IPS-20b (cell line): ENCODE measurements at regions not wholly inside any gene's neighbourhood (a gene's known extent, or its start where the extent isn't known, plus 50 kb on each side); places are given as distances from the start of the nearest gene placed in this dataset.
"Not testable (repeated sequence)": the region's sequence is repeated elsewhere in the genome, so short reads cannot be mapped to it uniquely, and the experiment has no call there.

Source experiments
- H3K27ac ChIP-seq: one replicate; pipeline ENCODE4 v1.5.1; 2013; ENCODE audit warnings: low read length
- H3K27me3 ChIP-seq: 2 replicates; pipeline ENCODE4 v1.6.1; 2013; ENCODE audit warnings: mild to moderate bottlenecking, low read length, inconsistent platforms; ENCODE audit not compliant: insufficient read depth
- H3K36me3 ChIP-seq: 2 replicates; pipeline ENCODE4 v1.6.1; 2013; ENCODE audit warnings: low read depth, mild to moderate bottlenecking, inconsistent platforms, low read length, moderate library complexity; ENCODE audit not compliant: insufficient read depth
- H3K4me1 ChIP-seq: 2 replicates; pipeline ENCODE4 v1.6.1; 2013; ENCODE audit warnings: mild to moderate bottlenecking, control low read depth, inconsistent platforms, low read length, moderate library complexity; ENCODE audit not compliant: insufficient read depth
- H3K4me3 ChIP-seq: 2 replicates; pipeline ENCODE4 v1.5.1; 2013; ENCODE audit warnings: mild to moderate bottlenecking, low read length, inconsistent platforms
- H3K9ac ChIP-seq: 2 replicates; pipeline ENCODE4 v1.6.1; 2013; ENCODE audit warnings: low read depth, mild to moderate bottlenecking, inconsistent platforms, low read length, moderate library complexity
- H3K9me3 ChIP-seq: 2 replicates; pipeline ENCODE4 v1.6.1; 2013; ENCODE audit warnings: mild to moderate bottlenecking, low read depth, low read length, inconsistent platforms; ENCODE audit not compliant: insufficient read depth

GRCh38 chr3:73148206-73148605 is 86.7 kb downstream of the EBLN2 start:
- Histone ChIP-seq H3K9ac (no peak overlapping the region), H3K4me1 (no peaks in the 10 kb centered on the region), H3K9me3 (no peaks in the 10 kb centered on the region), H3K27ac (no peak overlapping the region), H3K4me3 (no peak overlapping the region), H3K27me3 (no peaks in the 10 kb centered on the region), H3K36me3 (no peaks in the 10 kb centered on the region)

- Histone ChIP-seq H3K36me3 (no peaks in the 10 kb centered on the region), H3K27me3 (no peaks in the 10 kb centered on the region), H3K27ac (no peak overlapping the region), H3K4me1 (no peaks in the 10 kb centered on the region), H3K9ac (no peak overlapping the region), H3K4me3 (no peak overlapping the region), H3K9me3 (no peaks in the 10 kb centered on the region)
Observed at GRCh38 chr3:73148682-73149081, 87.2 kb downstream of the EBLN2 start.

DNA sequence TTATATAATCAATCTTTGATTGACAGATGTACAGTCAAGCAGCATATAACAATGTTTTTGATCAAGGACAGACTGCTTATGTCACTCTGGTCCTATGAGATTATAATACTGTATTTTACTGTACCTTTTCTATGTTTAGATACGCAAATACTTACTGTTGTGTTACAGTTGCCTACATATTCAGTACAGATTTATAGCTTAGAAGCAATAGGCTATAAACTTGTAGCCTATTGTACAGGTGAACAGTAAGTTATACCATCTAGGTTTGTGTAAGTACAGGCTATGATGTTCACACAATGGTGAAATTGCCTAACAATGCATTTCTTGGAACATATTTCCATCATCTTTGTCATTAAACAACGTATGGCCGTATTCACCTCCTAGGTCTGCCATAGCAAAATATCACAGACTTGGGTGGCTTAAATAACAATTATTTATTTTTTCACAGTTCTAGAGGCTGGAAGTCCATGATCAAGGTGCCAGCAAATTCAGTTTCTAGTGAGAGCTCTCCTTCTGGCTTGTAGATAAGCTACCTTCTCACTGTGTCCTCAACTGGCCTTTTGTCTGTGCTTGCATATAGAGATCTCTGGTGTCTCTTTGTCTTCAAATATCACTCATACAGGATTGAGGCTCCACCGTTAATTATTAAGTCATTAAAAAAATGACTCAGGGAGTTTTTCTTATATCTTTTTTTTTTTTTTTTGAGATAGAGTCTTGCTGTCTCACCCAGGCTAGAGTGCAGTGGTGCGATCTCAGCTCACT is 89.1 kb downstream of the EBLN2 start:
- no peaks in the 10 kb centered on the region for H3K4me1 ChIP-seq
- no peak overlapping the region for H3K9ac ChIP-seq
- H3K36me3 ChIP-seq: no peaks in the 10 kb centered on the region
- no peaks in the 10 kb centered on the region for H3K9me3 ChIP-seq
- H3K27me3 ChIP-seq: no peaks in the 10 kb centered on the region
- no peak overlapping the region for H3K4me3 ChIP-seq
- H3K27ac ChIP-seq: no peak overlapping the region

DNA sequence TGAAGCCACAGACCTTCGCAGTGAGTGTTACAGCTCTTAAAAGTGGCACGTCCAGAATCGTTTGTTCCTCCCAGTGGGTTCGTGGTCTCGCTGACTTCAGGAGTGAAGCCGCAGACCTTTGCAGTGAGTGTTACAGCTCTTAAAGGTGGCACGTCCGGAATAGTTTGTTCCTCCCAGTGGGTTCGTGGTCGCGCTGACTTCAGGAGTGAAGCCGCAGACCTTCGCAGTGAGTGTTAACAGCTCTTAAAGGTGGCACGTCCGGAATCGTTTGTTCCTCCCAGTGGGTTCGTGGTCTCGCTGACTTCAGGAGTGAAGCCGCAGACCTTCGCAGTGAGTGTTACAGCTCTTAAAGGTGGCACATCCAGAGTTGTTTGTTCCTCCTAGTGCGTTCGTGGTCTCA is 91.1 kb downstream of the EBLN2 start:
- not testable (repeated sequence) for H3K27me3 ChIP-seq, H3K27ac ChIP-seq, H3K9me3 ChIP-seq, H3K9ac ChIP-seq, H3K4me3 ChIP-seq, H3K36me3 ChIP-seq, H3K4me1 ChIP-seq

GRCh38 chr3:73153057-73153456 is 91.6 kb downstream of the EBLN2 start:
- not testable (repeated sequence) for H3K27ac ChIP-seq, H3K27me3 ChIP-seq, H3K4me3 ChIP-seq, H3K36me3 ChIP-seq, H3K9ac ChIP-seq, H3K4me1 ChIP-seq, H3K9me3 ChIP-seq

DNA sequence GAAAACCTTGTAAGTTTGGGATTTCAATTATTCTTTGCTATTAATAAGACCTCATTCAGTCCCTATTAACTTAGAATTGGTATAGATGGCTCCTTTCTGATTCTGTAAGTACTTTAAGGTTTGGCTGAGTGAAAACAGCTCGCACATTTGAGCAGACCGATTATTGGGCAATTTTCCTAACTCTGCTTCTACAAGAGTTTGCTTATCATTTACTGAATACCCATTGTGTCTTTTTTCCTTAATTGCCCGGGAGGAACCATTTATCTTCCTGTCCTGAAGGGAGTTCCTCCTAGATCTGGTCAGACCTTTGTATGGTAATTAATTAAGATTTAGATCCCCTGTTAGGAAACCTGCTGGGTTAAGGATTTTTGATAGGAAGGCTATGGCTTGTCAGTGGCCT is 92.8 kb downstream of the EBLN2 start:
- H3K36me3 ChIP-seq, H3K9me3 ChIP-seq, H3K27ac ChIP-seq, H3K4me1 ChIP-seq, H3K27me3 ChIP-seq, H3K9ac ChIP-seq, H3K4me3 ChIP-seq: not testable (repeated sequence)

DNA sequence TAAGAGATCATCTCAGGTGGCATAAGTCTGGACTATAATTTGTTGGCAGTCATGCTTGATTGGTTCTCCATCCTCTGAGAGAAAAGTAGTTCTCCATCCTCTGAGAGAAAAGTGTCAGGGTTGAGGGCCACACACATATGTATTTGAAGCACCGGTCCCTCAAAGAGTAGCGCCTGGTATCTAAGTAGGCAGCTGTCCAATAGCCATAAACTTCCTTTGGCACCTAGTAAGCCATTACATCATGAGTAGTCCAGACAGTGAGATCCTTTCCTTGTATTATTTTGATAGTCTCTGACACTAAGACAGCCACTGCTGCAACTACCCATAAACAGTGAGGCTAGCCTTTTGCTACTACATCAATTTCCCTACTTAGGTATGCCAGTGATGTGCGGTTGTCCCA is 94.0 kb downstream of the EBLN2 start:
- H3K9ac ChIP-seq, H3K36me3 ChIP-seq, H3K4me1 ChIP-seq, H3K4me3 ChIP-seq, H3K9me3 ChIP-seq, H3K27ac ChIP-seq, H3K27me3 ChIP-seq: not testable (repeated sequence)

GRCh38 chr3:73164622-73165021 is 103.2 kb downstream of the EBLN2 start:
- no peak overlapping the region for H3K9ac ChIP-seq
- no peak overlapping the region for H3K27ac ChIP-seq
- peaks cover 4% of the 10 kb centered on the region; the same call in 1 of the 2 replicates for H3K4me1 ChIP-seq
- no peaks in the 10 kb centered on the region for H3K27me3 ChIP-seq
- H3K9me3 ChIP-seq: no peaks in the 10 kb centered on the region
- H3K36me3 ChIP-seq: no peaks in the 10 kb centered on the region
- H3K4me3 ChIP-seq: 0 out of 2 replicates have a peak overlapping the region, but pooled peaks have one; percentile 24

- Histone ChIP-seq H3K36me3 (no peaks in the 10 kb centered on the region), H3K9me3 (no peaks in the 10 kb centered on the region), H3K27me3 (no peaks in the 10 kb centered on the region), H3K4me3 (no peak overlapping the region; the same call in 1 of the 2 replicates), H3K27ac (no peak overlapping the region), H3K9ac (no peak overlapping the region), H3K4me1 (peaks cover 11% of the 10 kb centered on the region; the same call in 1 of the 2 replicates)
Observed at GRCh38 chr3:73175698-73176097, 114.2 kb downstream of the EBLN2 start.

DNA sequence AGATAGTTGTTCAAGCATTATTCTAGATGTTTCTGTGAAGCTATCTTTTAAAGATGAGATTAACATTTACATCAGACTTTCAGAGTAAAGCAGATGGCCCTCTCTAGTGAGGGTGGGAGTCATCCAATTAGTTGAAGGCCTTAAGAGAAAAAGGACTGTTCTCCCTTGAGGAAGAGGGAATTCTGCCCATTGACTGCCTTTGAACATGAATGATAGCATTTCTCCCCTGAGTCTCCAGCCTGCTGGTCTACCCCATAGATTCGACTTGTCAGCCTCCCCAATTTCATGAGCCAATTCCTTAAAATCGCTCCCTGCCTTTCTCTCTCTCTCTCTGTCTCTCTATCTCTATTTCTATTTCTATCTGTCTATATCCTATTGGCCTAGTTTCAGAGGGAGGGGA is 115.5 kb downstream of the EBLN2 start:
- Histone ChIP-seq H3K9me3 (no peaks in the 10 kb centered on the region), H3K27me3 (no peaks in the 10 kb centered on the region), H3K4me3 (no peak overlapping the region), H3K4me1 (peaks cover 11% of the 10 kb centered on the region; the same call in 1 of the 2 replicates), H3K27ac (no peak overlapping the region), H3K9ac (no peak overlapping the region), H3K36me3 (no peaks in the 10 kb centered on the region)

GRCh38 chr3:73177827-73178226 is 116.4 kb downstream of the EBLN2 start:
- no peaks in the 10 kb centered on the region for H3K27me3 ChIP-seq

DNA sequence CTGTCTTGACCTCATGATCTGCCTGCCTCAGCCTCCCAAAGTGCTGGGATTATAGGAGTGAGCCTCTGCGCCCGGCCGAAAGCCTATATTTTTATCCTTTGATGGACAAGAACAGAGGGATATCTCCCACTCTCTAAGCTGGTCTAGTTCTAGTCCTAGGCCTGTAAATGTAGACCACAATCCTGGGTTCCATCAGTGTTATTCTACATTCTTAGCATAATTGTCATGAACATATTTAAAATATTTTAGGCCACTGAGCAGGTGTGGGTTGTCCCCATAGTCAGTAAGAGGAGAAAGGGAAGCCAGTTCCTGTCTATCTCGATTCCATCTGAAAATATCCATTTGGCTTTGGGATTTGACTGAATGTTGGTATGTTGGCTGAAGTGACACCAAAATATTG is 118.1 kb downstream of the EBLN2 start:
- peaks cover 11% of the 10 kb centered on the region; the same call in 1 of the 2 replicates for H3K4me1 ChIP-seq
- H3K27me3 ChIP-seq: no peaks in the 10 kb centered on the region
- H3K9ac ChIP-seq: no peak overlapping the region
- no peak overlapping the region for H3K4me3 ChIP-seq
- no peaks in the 10 kb centered on the region for H3K36me3 ChIP-seq
- H3K27ac ChIP-seq: no peak overlapping the region
- no peaks in the 10 kb centered on the region for H3K9me3 ChIP-seq

More at GRCh38 chr3:73177827-73178226, 116.4 kb downstream of the EBLN2 start:
- Histone ChIP-seq H3K4me3 (no peak overlapping the region), H3K4me1 (peaks cover 11% of the 10 kb centered on the region; the same call in 1 of the 2 replicates), H3K36me3 (no peaks in the 10 kb centered on the region), H3K9ac (no peak overlapping the region), H3K27ac (no peak overlapping the region), H3K9me3 (no peaks in the 10 kb centered on the region)
